ENCODE measurements at regions not wholly inside any gene's neighbourhood (a gene's known extent, or its start where the extent isn't known, plus 50 kb on each side); places are given as distances from the start of the nearest gene placed in this dataset.

- DNase-seq, result no peak
Observed at GRCh38 chr4:148808416-148808815, 366.2 kb upstream of the NR3C2 start.

GRCh38 chr4:148800940-148801339 is 358.7 kb upstream of the NR3C2 start:
- Mint-ChIP-seq H3K27ac (ENCODE audit: unreplicated experiment) (no peak overlapping the region), H3K4me1 (ENCODE audit: low read depth, unreplicated experiment) (peaks cover under 1% of the 10 kb centered on the region), H3K27me3 (ENCODE audit: insufficient read depth, unreplicated experiment) (no peaks in the 10 kb centered on the region), H3K36me3 (ENCODE audit: insufficient read depth, unreplicated experiment) (no peaks in the 10 kb centered on the region), H3K9me3 (ENCODE audit: unreplicated experiment) (no peaks in the 10 kb centered on the region), H3K4me3 (ENCODE audit: unreplicated experiment) (no peak overlapping the region)
- ChIA-PET POLR2A (no interaction called here), CTCF (no interaction called here)
- no peak for DNase-seq
- no peak for TF ChIP-seq CTCF (IDR thresholded peaks at IDR 0.05; ENCODE audit: insufficient read depth in 1 of 2, low read depth in 1 of 2, low read length in 1 of 2, severe bottlenecking in 1 of 2, unreplicated experiment in 1 of 2)
- intact Hi-C loops (cut with micrococcal nuclease; ENCODE audit: unreplicated experiment), result no loop called here
- H3K4me3 ChIP-seq (ENCODE audit: low read depth, low read length), result no peak overlapping the region
- H3K36me3 ChIP-seq (ENCODE audit: control insufficient read depth, insufficient read depth, low read length), result no peaks in the 10 kb centered on the region
- no peaks in the 10 kb centered on the region for H3K27me3 ChIP-seq (replicated peaks; ENCODE audit: control insufficient read depth, insufficient read depth, low read length)
- BruUV-seq (replicated peaks), result no TSS peak
- H3K4me1 ChIP-seq, result peaks cover 1% of the 10 kb centered on the region; the same call in 1 of the 2 replicates
- H3K9me3 ChIP-seq, result 0 out of 2 replicates have a peak, but pooled peaks cover 4% of the 10 kb centered on the region

More at GRCh38 chr4:148808416-148808815, 366.2 kb upstream of the NR3C2 start:
- CTCF ChIA-PET, result no interaction called here
- no TSS peak for BruUV-seq (replicated peaks)
- H3K4me1 Mint-ChIP-seq (ENCODE audit: low read depth, unreplicated experiment), result no peaks in the 10 kb centered on the region
- intact Hi-C loops (cut with micrococcal nuclease; ENCODE audit: unreplicated experiment), result no loop called here
- H3K4me1 ChIP-seq, result no peaks in the 10 kb centered on the region
- POLR2A ChIA-PET, result no interaction called here
- H3K27me3 ChIP-seq (replicated peaks; ENCODE audit: control insufficient read depth, insufficient read depth, low read length), result no peaks in the 10 kb centered on the region
- H3K27ac Mint-ChIP-seq (ENCODE audit: unreplicated experiment), result no peak overlapping the region
- H3K9me3 ChIP-seq, result 0 out of 2 replicates have a peak, but pooled peaks cover 4% of the 10 kb centered on the region
- H3K9me3 Mint-ChIP-seq (ENCODE audit: unreplicated experiment), result peaks cover 11% of the 10 kb centered on the region
- no peak overlapping the region for H3K4me3 Mint-ChIP-seq (ENCODE audit: unreplicated experiment)
- no peaks in the 10 kb centered on the region for H3K36me3 Mint-ChIP-seq (ENCODE audit: insufficient read depth, unreplicated experiment)
- H3K4me3 ChIP-seq (ENCODE audit: low read depth, low read length), result no peak overlapping the region
- no peaks in the 10 kb centered on the region for H3K36me3 ChIP-seq (ENCODE audit: control insufficient read depth, insufficient read depth, low read length)
- no peak for TF ChIP-seq CTCF (IDR thresholded peaks at IDR 0.05; ENCODE audit: insufficient read depth in 1 of 2, low read depth in 1 of 2, low read length in 1 of 2, severe bottlenecking in 1 of 2, unreplicated experiment in 1 of 2)
- no peaks in the 10 kb centered on the region for H3K27me3 Mint-ChIP-seq (ENCODE audit: insufficient read depth, unreplicated experiment)

GRCh38 chr4:148800336-148800885 is 358.2 kb upstream of the NR3C2 start:
- DNase-seq, result no peak
- no peak overlapping the region for H3K27ac Mint-ChIP-seq (ENCODE audit: unreplicated experiment)
- Histone ChIP-seq H3K4me3 (ENCODE audit: low read depth, low read length) (no peak overlapping the region), H3K4me1 (peaks cover 6% of the 10 kb centered on the region), H3K36me3 (ENCODE audit: control insufficient read depth, insufficient read depth, low read length) (no peaks in the 10 kb centered on the region), H3K27me3 (replicated peaks; ENCODE audit: control insufficient read depth, insufficient read depth, low read length) (no peaks in the 10 kb centered on the region), H3K9me3 (0 out of 2 replicates have a peak, but pooled peaks cover 1% of the 10 kb centered on the region)
- POLR2A ChIA-PET, result no interaction called here
- no TSS peak for BruUV-seq (replicated peaks)
- intact Hi-C loops (cut with micrococcal nuclease; ENCODE audit: unreplicated experiment), result no loop called here
- H3K27me3 Mint-ChIP-seq (ENCODE audit: insufficient read depth, unreplicated experiment), result no peaks in the 10 kb centered on the region
- no peak for TF ChIP-seq CTCF (IDR thresholded peaks at IDR 0.05; ENCODE audit: insufficient read depth in 1 of 2, low read depth in 1 of 2, low read length in 1 of 2, severe bottlenecking in 1 of 2, unreplicated experiment in 1 of 2)
- no peaks in the 10 kb centered on the region for H3K9me3 Mint-ChIP-seq (ENCODE audit: unreplicated experiment)
- no peaks in the 10 kb centered on the region for H3K36me3 Mint-ChIP-seq (ENCODE audit: insufficient read depth, unreplicated experiment)
- peaks cover 6% of the 10 kb centered on the region for H3K4me1 Mint-ChIP-seq (ENCODE audit: low read depth, unreplicated experiment)
- CTCF ChIA-PET, result no interaction called here
- H3K4me3 Mint-ChIP-seq (ENCODE audit: unreplicated experiment), result no peak overlapping the region
